ENCODE measurements at regions not wholly inside any gene's neighbourhood (a gene's known extent, or its start where the extent isn't known, plus 50 kb on each side); places are given as distances from the start of the nearest gene placed in this dataset.

DNA sequence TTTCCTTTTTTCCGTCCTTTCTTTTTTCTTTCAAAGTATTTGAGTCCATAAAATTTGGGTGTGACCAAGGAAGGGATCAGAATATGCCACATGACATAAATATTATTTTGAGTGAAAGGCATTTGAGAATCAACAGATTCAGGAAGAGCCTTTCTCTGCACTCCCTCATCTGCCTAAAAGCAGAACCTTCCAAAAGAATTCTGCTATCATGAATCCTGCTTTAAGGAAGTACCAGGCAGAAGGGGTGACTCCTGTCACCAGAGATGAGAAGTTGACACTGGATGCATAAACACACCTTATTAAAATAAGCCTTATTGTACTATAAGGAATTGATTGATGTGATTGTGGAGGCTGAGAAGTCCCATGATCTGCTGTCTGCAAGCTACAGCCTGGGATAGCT is 196.7 kb downstream of the SREK1 start:
- no peak for TF ChIP-seq POLR2A (IDR thresholded peaks at IDR 0.05)
- TF ChIP-seq, protein P1, sequence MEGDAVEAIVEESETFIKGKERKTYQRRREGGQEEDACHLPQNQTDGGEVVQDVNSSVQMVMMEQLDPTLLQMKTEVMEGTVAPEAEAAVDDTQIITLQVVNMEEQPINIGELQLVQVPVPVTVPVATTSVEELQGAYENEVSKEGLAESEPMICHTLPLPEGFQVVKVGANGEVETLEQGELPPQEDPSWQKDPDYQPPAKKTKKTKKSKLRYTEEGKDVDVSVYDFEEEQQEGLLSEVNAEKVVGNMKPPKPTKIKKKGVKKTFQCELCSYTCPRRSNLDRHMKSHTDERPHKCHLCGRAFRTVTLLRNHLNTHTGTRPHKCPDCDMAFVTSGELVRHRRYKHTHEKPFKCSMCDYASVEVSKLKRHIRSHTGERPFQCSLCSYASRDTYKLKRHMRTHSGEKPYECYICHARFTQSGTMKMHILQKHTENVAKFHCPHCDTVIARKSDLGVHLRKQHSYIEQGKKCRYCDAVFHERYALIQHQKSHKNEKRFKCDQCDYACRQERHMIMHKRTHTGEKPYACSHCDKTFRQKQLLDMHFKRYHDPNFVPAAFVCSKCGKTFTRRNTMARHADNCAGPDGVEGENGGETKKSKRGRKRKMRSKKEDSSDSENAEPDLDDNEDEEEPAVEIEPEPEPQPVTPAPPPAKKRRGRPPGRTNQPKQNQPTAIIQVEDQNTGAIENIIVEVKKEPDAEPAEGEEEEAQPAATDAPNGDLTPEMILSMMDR (IDR thresholded peaks at IDR 0.05), result no peak
- no peak for TF ChIP-seq EP300 (IDR thresholded peaks at IDR 0.05)

All from ovary (tissue), 3 donors.